Ureter (tissue), 1 donor: ENCODE measurements at regions not wholly inside any gene's neighbourhood (a gene's known extent, or its start where the extent isn't known, plus 50 kb on each side); places are given as distances from the start of the nearest gene placed in this dataset.
"Not testable (repeated sequence)": the region's sequence is repeated elsewhere in the genome, so short reads cannot be mapped to it uniquely, and the experiment has no call there.

Experiments
- DNase-seq: peaks from one replicate; pipeline ENCODE4 v3.0.0-alpha.2; 2020; ENCODE audit warnings: low spot score
- donor health status: DM: yes; HTN: yes; CAD: no.

GRCh38 chr7:136325578-136325977 lies 348.4 kb upstream of the MTPN start:
- DNase-seq, result no peak

GRCh38 chr7:136325027-136325426 lies 347.9 kb upstream of the MTPN start:
- no peak for DNase-seq

- DNase-seq, result no peak
Observed at GRCh38 chr7:136324073-136324704, 347.0 kb upstream of the MTPN start.

- no peak for DNase-seq
Observed at GRCh38 chr7:136312592-136312991, 335.4 kb upstream of the MTPN start.

GRCh38 chr7:136309407-136309806 lies 332.2 kb upstream of the MTPN start:
- no peak for DNase-seq

GRCh38 chr7:136308230-136308629 lies 331.1 kb upstream of the MTPN start:
- DNase-seq, result no peak

- no peak for DNase-seq
Observed at GRCh38 chr7:136303162-136303561, 326.0 kb upstream of the MTPN start.

GRCh38 chr7:136302049-136302448 lies 324.9 kb upstream of the MTPN start:
- DNase-seq, result no peak

GRCh38 chr7:136294977-136295376 lies 317.8 kb upstream of the MTPN start:
- DNase-seq, result no peak

GRCh38 chr7:136293841-136294391 lies 316.8 kb upstream of the MTPN start:
- DNase-seq, result no peak

GRCh38 chr7:136293272-136293671 lies 316.1 kb upstream of the MTPN start:
- no peak for DNase-seq

- DNase-seq, result no peak
Observed at GRCh38 chr7:136292365-136292764, 315.2 kb upstream of the MTPN start.

- DNase-seq, result no peak
Observed at GRCh38 chr7:136290351-136290750, 313.2 kb upstream of the MTPN start.

GRCh38 chr7:136278057-136278456 lies 300.9 kb upstream of the MTPN start:
- DNase-seq, result no peak

- DNase-seq, result no peak
Observed at GRCh38 chr7:136275794-136276193, 298.6 kb upstream of the MTPN start.

GRCh38 chr7:136274636-136275345 lies 297.6 kb upstream of the MTPN start:
- no peak for DNase-seq

GRCh38 chr7:136272934-136273333 lies 295.8 kb upstream of the MTPN start:
- no peak for DNase-seq

- no peak for DNase-seq
Observed at GRCh38 chr7:136267822-136268221, 290.7 kb upstream of the MTPN start.

- DNase-seq, result no peak
Observed at GRCh38 chr7:136266457-136266856, 289.3 kb upstream of the MTPN start.

- DNase-seq, result not testable (repeated sequence)
Observed at GRCh38 chr7:136264304-136264703, 287.1 kb upstream of the MTPN start.

- not testable (repeated sequence) for DNase-seq
Observed at GRCh38 chr7:136263112-136263860, 286.1 kb upstream of the MTPN start.

GRCh38 chr7:136260591-136260990 lies 283.4 kb upstream of the MTPN start:
- not testable (repeated sequence) for DNase-seq

- DNase-seq, result no peak
Observed at GRCh38 chr7:136259074-136259473, 281.9 kb upstream of the MTPN start.
